ENCODE measurements at regions not wholly inside any gene's neighbourhood (a gene's known extent, or its start where the extent isn't known, plus 50 kb on each side); places are given as distances from the start of the nearest gene placed in this dataset.

- DNase-seq (ENCODE audit: low read depth) = no peak
- TF ChIP-seq POLR2A (IDR thresholded peaks at IDR 0.05; ENCODE audit: extremely low read depth, insufficient read length) (no peak), MYC (IDR thresholded peaks at IDR 0.05; ENCODE audit: low read depth, low read length) (no peak), MAX (IDR thresholded peaks at IDR 0.05; ENCODE audit: low read depth, low read length) (no peak), CTCF (IDR thresholded peaks at IDR 0.05; ENCODE audit: low read depth, low read length) (no peak)
- no peak overlapping the region for H3K4me3 ChIP-seq (ENCODE audit: low read depth, low read length)
Measured at GRCh38 chr12:25894759-25895158, 63.7 kb upstream of the RASSF8 start.

- peak; percentile 30 for DNase-seq (ENCODE audit: low read depth)
- no peak for TF ChIP-seq MAX (IDR thresholded peaks at IDR 0.05; ENCODE audit: low read depth, low read length)
- no peak for TF ChIP-seq POLR2A (IDR thresholded peaks at IDR 0.05; ENCODE audit: extremely low read depth, insufficient read length)
- TF ChIP-seq CTCF (IDR thresholded peaks at IDR 0.05; ENCODE audit: low read depth, low read length) = no peak
- TF ChIP-seq MYC (IDR thresholded peaks at IDR 0.05; ENCODE audit: low read depth, low read length) = no peak
- no peak overlapping the region for H3K4me3 ChIP-seq (ENCODE audit: low read depth, low read length)
Measured at GRCh38 chr12:25896981-25897380, 61.5 kb upstream of the RASSF8 start.

GRCh38 chr12:25903603-25904245 is 54.8 kb upstream of the RASSF8 start:
- DNase-seq (ENCODE audit: low read depth) = peak; percentile 87
- no peak overlapping the region for H3K4me3 ChIP-seq (ENCODE audit: low read depth, low read length)
- no peak for TF ChIP-seq CTCF (IDR thresholded peaks at IDR 0.05; ENCODE audit: low read depth, low read length)
- TF ChIP-seq MAX (IDR thresholded peaks at IDR 0.05; ENCODE audit: low read depth, low read length) = peak; percentile 73; the same call in 1 of the 2 replicates
- TF ChIP-seq MYC (IDR thresholded peaks at IDR 0.05; ENCODE audit: low read depth, low read length) = peak; percentile 73; the same call in 1 of the 2 replicates

- H3K4me3 ChIP-seq (ENCODE audit: low read depth, low read length) = no peak overlapping the region
- peak; percentile 49 for DNase-seq (ENCODE audit: low read depth)
- TF ChIP-seq MYC (IDR thresholded peaks at IDR 0.05; ENCODE audit: low read depth, low read length) = no peak
- no peak for TF ChIP-seq CTCF (IDR thresholded peaks at IDR 0.05; ENCODE audit: low read depth, low read length)
- no peak for TF ChIP-seq MAX (IDR thresholded peaks at IDR 0.05; ENCODE audit: low read depth, low read length)
- TF ChIP-seq POLR2A (IDR thresholded peaks at IDR 0.05; ENCODE audit: extremely low read depth, insufficient read length) = no peak
Measured at GRCh38 chr12:25904442-25904841, 54.0 kb upstream of the RASSF8 start.

GRCh38 chr12:25906651-25907340 is 51.7 kb upstream of the RASSF8 start:
- TF ChIP-seq POLR2A (IDR thresholded peaks at IDR 0.05; ENCODE audit: extremely low read depth, insufficient read length) = no peak
- no peak for TF ChIP-seq MYC (IDR thresholded peaks at IDR 0.05; ENCODE audit: low read depth, low read length)
- TF ChIP-seq MAX (IDR thresholded peaks at IDR 0.05; ENCODE audit: low read depth, low read length) = no peak
- no peak for TF ChIP-seq CTCF (IDR thresholded peaks at IDR 0.05; ENCODE audit: low read depth, low read length)
- no peak overlapping the region for H3K4me3 ChIP-seq (ENCODE audit: low read depth, low read length)
- DNase-seq (ENCODE audit: low read depth) = peak; percentile 36
